NCI-H2081 (cell line): ENCODE measurements at regions not wholly inside any gene's neighbourhood (a gene's known extent, or its start where the extent isn't known, plus 50 kb on each side); places are given as distances from the start of the nearest gene placed in this dataset.
"Not testable (repeated sequence)": the region's sequence is repeated elsewhere in the genome, so short reads cannot be mapped to it uniquely, and the experiment has no call there.

Experiments used
- DNase-seq, 2 experiments: peaks; one replicate each; lab custom pipeline; 2025; lab: John Stamatoyannopoulos, UW

DNA sequence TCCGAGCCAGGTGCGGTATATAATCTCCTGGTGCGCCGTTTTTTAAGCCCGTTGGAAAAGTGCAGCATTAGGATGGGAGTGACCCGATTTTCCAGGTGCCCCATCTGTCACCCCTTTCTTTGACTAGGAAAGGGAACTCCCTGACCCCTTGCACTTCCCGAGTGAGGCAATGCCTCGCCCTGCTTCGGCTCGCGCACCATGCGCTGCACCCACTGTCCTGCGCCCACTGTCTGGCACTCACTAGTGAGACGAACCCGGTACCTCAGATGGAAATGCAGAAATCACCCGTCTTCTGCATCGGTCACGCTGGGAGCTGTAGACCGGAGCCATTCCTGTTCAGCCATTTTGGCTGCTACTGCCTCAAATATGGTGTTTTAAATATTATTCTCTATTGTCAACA lies 198.0 kb downstream of the MEIS1 start:
- not testable (repeated sequence) for DNase-seq

DNA sequence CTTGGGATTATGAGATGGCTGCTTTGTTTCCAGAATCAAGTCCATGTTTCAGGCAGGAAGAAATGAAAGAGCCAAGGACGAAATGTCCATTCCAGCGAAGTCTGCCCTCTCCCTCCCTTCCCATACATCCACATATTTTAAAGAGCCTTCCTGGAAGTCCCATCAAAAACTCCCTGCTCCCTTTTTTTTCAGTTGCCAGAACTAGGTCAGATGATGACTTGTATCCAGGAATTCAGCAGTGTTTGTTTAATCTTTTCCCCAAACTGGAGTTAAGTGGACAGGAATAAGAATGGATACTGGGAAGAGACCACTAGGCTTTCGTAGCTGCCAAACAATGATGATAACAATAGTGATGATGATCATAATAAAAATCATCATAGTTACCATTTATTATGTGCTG lies 198.7 kb downstream of the MEIS1 start:
- DNase-seq = no peak

DNA sequence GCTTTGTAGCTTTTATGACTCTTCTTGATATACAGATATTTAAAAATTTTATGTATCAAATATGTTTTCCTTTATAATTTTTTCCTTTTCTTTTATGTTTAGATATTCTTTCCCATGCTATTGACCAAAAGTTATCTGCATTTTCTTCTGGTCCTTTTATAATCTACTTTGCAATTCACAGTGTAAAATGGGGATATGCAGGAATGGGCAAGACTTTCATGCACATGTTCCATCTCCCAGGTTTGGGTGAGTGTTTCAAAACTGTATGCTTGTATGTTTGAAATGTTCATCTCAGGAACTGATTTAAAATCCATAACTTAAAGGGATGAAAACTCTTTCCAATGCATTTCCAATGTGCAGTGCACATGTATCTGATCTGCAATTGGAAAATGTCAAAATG lies 199.9 kb downstream of the MEIS1 start:
- no peak for DNase-seq

DNA sequence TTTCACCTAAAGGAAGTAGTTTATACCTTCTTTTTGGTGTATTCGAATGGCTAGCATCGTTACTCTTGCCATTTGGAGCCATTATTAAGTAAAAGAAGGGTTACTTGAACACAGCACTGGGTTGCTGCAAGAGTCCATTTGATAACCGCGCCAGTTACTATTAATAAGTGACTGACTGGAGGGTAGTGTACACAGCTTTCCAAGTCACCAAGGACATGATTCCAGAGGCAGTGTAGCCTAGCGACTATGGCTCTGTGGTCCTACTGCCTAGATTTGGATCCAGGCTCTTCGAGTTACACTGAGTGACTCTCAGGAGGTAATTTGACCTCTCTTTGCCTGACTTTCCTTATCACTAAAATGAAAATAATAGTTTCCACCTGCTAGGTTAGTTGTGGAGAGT lies 206.8 kb downstream of the MEIS1 start:
- no peak for DNase-seq

DNA sequence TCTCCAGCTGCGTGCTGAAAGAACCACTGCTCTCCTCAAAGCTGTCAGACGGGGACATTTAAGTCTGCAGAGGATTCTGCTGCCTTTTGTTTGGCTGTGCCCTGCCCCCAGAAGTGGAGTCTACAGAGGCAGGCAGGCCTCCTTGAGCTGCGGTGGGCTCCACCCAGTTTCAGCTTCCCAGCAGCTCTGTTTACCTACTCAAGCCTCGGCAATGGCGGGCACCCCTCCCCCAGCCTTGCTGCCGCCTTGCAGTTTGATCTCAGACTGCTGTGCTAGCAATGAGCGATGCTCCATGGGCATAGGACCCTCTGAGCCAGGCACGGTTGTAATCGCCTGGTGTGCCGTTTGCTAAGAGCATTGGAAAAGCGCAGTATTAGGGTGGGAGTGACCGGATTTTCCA lies 213.2 kb downstream of the MEIS1 start:
- not testable (repeated sequence) for DNase-seq

DNA sequence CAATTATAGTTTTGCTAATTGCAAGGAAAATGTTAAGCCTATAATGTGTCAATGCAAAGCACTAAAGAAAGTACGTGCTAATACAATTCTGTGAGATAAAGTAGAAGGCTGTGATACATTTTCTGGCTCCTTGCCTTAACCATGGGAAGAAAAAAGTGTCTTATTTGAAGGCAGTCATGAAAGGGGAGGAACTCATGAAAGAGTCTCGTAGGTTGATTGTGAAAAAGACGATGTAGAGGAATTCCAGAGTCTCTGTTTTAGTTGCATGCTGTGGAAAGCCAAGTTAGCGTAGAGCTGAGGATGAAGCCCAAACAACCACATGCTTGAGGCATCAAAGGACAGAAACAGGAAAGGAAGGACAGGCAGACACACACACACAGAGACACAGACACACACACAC lies 214.1 kb downstream of the MEIS1 start:
- no peak for DNase-seq

DNA sequence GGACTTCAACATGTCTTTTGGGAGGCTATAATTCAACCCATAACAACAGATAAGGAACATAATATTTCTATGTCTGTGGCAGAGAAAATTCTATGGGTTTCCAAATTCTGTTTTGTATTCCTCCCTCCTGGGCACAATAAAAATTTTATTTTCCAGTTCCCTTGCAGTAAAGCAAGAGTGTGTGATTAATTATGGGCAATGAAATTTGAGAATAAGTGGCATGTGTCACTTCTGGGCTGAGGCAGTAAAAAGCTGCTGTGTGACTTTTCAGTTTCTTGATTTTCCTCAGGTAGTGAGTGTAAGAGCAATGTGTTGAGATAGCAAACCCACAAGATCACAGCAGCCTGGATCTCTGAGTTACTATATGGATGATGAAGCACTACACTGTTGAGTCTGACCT lies 216.4 kb downstream of the MEIS1 start:
- no peak for DNase-seq

DNA sequence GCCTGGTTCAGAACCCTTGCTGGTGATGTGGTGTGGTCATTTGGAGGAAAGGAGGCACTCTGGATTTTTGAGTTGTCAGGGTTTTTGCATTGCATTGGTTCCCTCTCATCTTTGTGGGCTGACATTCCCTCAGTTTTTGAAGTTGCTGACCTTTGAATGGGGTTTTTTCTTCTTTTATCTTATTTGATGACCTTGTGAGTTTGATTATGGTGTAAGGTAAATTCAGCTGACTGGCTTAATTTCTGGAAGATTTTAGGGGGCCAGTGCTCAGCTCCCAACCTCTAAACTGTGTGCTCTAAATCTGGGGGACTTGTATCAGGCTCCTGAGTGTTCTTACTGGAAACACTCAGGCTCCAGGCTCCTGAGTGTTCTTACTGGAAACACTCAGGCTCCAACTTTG lies 225.9 kb downstream of the MEIS1 start:
- no peak for DNase-seq

DNA sequence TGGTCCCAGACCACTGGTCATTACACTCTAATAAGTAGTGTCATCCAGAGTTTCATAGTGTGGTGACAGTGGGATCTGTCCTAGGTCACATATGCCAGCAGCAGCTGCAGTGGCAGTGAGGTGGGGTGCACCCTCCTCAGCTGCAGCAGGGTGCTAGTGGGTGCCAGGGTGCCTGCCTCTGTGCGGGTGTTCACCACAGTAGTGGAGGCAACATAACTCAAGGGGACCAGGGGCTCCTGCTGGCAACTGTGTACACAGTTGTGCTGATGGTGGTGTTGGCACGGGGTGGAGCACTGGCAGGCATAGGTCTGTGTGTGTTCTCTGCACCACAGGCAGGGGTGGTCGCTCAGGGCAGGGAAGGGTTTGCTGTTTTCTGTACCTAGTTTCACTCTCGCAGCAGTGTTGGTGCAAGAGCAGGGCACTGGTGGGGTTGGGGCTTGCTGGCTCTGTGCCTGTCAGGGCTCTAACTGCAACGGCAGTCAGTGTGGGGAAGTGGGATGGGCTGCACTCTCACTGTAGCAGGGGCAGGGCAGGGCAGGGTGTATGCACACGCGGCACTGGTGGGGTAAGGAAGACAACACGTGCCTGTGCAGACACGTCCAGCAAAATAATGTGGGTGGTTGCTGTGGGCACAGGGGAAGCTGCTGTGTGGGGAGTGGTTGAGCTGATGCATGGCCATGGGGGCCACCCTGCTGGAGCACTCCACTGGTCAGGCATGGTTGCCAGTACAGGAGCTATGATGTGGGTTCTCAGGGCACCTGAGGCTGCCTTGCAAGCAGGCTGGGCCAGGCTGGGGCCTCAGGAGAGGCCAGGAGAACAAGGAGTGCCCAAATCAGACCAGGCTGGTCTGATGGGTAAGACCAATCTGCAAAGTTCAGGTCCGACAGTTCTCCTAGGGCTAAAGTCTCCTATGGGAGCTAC lies 226.6 kb downstream of the MEIS1 start:
- DNase-seq = no peak

DNA sequence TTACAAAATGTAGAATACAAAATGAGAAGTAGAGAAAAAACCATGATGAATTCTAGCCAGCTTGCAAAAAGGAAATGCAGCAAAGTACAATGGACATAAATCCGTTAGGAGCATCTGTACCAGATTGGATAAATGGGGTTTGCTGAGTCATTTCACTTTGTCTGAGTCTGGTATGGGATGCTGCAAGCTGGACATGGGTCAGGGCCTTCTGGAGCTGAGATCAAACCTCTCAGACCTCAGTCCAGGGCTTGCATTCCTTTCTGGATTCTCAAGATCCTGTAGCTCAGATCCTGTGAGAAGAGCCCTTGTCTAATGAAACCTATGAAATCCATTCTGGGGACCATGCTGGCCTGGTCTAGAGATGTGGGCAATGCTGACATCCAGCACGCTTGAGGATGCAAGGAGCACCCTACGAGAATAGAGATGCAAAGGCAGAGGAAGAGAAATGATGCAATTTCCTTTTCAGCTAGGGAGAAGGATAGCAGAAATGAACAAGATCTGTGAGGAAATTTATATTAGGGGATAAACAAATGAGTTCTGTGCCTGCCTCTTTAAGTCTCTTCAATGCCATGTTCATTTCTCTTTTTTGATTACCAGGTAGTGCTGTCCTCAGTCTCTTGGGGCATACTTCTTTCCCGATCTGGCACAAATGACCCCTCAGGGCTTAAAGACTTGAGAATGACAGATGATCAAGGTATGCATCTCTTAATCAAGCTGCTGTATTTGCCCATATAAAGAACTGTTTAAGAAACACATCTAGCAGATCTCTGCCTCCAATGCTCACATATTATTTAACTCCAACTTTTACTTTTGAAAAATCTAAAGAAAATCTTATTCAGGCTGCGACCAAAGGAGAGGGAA lies 230.4 kb downstream of the MEIS1 start:
- no peak for DNase-seq

DNA sequence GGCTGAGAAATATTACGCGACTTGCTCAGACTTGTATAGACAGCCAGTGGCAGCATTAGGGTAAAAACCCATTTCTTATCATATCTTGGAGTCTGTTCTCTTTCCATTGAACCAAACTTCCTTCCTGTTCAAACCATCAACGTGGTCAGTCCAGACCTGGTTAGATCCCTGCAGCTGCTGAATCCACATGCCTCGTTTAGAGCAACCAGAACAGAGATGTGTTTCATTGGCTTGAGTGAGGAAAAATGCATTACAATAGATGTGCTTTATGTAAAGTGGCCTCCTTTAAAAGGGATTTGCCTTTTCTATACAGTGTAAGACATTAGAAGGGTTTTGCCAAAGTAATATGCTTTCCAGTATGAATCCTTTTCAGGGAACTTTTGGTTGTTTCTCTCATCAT lies 232.4 kb downstream of the MEIS1 start:
- DNase-seq = no peak

DNA sequence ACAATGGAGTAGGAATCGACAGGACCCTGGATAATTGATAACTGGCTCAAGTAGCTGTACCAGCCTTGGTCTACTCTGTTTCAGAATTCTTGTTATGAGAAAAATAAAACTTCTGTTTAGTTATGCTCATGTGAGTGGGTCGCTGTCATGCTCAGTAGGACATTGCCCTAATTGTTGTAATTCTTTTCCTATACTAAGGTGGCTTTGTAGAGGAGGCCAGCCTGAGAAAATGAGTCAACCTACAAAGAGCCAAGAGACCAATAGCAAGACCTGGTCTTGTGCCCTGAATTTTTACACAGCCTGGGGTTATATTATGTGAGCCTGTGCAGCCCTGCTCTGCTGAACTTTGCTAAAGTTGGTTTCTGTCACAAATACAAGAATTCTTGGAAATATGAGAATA lies 238.4 kb downstream of the MEIS1 start:
- no peak for DNase-seq

DNA sequence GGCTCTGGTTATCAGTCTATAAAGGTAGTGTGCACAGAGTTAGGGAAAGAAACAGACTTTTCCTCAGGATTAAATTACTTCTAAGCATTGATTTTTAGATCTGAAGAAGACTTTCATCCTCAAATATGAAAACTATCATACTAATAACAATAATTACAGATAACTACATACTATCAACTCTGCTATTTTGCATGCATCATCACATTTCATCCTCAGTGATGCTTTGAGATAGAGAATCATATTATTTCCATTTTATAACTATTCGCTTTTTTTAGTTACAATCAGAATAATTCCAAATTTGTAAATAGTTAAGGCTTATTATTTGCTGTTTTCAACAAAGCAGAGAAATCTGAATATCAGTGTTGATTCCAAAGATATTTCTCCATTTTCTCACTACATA lies 239.2 kb downstream of the MEIS1 start:
- DNase-seq = no peak

DNA sequence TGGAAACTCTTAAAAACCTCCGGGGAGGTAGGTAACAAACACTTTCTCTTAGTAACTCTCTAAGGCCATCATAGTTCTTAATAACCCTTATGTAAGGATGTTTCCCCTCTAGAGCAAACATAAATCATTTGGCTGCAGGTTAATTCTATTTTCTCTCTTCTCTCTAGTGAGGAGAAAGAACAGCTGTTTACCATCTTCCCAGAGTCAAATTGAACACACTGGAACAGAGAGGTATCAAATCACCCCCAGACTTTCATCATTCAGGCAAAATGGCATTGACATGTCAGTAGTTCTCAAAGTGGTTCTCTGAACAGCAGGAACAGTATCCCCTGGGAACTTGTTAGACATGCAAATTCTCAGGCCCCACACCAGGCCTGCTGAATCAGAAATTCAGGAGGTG lies 240.7 kb downstream of the MEIS1 start:
- no peak for DNase-seq

DNA sequence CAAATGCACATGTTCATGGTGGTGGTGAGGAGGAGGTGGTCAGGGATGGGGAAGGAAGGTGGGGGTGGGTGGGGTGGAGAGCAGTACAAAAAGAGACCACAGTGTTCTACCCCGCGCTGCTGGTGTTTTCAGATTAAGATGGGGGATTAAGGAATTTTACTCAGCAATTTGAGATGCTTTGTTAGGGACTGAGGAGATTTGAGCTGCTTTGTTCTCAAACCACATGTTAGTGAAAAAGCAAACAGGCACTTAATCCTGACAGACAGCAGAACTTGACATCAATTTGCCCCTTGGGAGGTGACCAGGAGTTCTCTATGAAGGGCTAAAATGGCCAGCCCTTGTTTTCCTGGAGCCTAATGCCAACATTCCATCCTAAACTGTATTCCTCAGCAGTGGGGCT lies 244.5 kb downstream of the MEIS1 start:
- no peak for DNase-seq

DNA sequence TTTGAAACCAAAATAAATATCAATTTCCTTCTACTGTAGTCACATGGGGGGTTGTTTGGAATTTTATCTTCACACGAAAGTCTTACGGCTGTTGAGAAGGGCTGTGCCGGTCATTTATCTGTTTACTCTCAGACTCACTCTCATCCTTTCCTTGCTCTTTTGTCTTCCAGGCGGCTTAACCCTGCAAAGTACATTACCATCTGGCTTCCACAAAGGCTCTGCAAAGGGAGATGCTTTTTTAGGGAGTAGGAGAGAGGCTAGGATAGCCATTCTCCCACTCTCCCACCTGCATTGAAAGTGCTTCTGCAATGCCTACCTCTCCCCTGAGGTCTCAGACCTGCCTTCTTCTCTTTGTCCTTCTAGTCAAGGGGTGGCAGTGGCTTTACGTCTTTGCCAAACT lies 247.6 kb downstream of the MEIS1 start:
- no peak for DNase-seq

DNA sequence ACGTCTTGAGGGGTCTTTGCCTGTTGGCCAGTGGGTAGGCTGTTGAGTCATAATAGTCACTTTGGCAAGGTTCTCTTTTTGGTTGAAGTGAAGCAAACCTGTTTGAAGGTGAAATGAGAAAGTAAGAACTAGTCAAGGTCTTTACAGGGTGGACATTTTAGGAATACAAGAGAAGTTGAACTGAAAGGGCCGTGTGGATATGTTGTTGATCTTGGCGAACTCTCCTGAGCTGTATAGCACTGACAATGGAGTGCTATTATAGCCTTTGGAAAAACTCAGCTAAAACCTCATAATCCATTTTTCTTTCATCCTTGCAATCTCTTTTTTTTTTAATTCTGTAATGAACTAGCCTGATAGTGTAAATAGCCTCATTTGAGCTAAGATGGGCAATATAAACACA lies 248.1 kb downstream of the MEIS1 start:
- DNase-seq = no peak

DNA sequence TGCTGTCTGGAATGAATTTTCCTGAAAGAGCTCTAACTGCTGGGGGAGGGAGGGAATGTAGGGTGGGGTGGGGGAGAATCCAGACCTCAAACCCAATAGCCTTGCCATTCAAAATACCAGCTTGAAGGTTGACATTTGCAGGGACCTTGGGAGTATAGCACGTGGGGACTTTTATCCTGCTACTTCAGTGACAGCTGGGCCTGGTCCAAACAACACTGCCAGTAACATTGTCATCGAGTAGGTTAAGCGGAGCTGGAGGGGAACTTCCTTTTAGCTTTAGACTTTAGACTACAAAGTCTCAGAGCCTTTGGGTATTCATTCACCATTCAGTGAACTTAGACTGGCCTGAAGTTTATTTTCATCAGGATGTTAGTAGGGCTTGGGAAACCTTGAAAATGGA lies 248.7 kb downstream of the MEIS1 start:
- DNase-seq = no peak

DNA sequence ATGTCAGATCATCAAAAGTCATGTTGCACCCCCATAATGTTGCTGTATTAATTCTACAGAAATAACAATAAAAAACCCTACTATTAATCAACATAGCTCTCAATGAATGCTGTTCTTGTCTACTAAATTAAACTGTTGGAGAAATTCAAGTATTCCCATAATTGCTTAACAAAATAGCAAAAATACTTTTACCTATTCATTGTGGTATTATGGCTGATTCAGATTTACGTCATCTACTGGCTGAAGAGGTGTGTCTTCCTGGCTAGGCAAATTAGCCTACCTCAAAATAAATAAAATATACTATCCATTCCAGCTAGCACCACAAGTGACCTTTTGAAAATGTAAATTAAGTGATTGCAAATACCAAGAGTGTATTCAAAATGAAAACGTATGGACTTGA lies 249.4 kb downstream of the MEIS1 start:
- no peak for DNase-seq

DNA sequence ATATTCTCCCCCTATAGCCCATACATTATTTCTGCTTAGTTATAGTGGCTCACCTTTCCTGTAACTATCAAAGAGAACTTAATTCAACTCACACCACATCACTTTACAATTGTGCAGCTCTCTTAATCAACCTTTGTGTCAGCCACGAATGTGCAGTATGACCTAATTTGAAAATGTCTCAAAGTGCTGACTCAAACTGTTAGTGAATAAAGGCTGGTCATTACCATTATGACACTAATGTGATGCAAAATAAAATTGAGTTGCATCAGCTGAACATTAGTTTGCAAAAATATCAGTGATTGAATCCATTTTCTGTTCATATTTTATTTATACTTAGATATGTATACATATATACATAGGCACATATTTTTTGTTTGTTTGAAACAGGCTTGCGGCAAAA lies 251.8 kb downstream of the MEIS1 start:
- no peak for DNase-seq

DNA sequence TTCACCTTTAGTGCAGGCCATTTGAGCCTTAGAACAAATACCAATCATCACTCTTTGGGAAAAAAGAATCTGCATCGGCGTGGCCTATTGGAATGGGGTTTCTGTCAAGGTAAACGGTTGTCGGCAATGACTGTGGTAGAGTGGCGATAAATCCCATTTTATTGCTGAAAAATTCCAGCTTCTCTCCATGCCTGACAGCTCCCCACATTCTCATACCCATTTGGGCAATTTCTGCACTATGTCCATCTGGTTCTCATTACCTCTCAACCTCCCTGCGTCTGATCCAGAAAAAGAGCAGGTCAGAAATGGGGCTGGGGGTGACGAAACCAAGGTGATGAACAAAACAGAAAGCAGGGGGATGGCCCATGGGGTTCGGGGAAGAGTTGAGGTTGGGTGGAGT lies 254.0 kb downstream of the MEIS1 start:
- no peak for DNase-seq

DNA sequence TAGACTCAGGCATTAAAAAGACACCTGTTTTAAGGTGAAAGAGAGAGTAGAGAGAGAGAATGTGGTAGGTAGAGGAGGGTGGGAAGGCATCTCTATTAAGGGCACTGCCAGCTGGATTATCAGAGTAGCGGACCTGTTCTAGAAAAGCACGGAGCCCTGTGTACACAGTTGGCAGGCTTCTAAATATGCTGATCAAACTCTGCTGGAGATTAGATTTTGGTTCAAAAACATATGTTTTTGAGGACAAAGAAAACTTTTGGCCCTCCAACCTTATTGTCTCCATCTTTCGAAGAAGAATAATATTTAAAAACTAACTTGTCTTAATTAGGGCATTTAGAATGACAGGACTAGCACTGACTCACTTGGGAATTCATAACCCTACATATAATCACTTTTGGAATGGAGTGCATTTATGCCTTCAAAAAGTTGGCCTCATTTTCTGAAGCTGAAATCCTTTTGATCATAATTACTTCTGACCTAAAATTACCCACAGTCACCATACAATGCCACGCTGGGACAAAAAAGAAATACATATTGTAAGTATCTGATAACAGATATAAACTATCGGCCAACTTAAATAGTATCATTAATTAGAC lies 254.6 kb downstream of the MEIS1 start:
- no peak for DNase-seq
